HS-5 (cell line): ENCODE measurements at regions not wholly inside any gene's neighbourhood (a gene's known extent, or its start where the extent isn't known, plus 50 kb on each side); places are given as distances from the start of the nearest gene placed in this dataset.
"Not testable (repeated sequence)": the region's sequence is repeated elsewhere in the genome, so short reads cannot be mapped to it uniquely, and the experiment has no call there.

Experiments used
- DNase-seq: peaks from one replicate; pipeline ENCODE4 v3.0.0-alpha.2; 2012; ENCODE audit warnings: low read depth

- no peak for DNase-seq
Measured at GRCh38 chrX:40853004-40853815, 117.9 kb upstream of the MED14 start.

GRCh38 chrX:40853816-40854123, 118.4 kb upstream of the MED14 start:
- DNase-seq, result no peak

DNA sequence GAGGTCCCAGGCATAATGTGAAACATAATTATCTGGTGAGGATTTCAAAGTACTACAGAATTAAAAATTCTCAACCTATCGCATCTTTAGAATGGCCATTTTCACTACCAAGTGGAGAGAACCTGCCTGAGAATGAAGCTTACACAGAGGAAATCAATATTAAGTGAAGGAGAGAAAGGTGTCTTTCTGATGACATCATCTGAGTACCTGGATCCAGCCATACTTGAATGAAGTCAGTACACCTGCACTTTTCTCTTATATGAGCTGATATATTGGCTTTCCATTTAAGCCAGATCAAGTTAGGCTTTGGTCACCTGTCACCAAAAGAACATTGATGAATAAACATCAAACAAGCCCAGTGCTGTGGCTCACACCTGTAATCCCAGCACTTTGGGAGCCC, 118.9 kb upstream of the MED14 start:
- no peak for DNase-seq

GRCh38 chrX:40855411-40855810, 120.1 kb upstream of the MED14 start:
- DNase-seq, result no peak

DNA sequence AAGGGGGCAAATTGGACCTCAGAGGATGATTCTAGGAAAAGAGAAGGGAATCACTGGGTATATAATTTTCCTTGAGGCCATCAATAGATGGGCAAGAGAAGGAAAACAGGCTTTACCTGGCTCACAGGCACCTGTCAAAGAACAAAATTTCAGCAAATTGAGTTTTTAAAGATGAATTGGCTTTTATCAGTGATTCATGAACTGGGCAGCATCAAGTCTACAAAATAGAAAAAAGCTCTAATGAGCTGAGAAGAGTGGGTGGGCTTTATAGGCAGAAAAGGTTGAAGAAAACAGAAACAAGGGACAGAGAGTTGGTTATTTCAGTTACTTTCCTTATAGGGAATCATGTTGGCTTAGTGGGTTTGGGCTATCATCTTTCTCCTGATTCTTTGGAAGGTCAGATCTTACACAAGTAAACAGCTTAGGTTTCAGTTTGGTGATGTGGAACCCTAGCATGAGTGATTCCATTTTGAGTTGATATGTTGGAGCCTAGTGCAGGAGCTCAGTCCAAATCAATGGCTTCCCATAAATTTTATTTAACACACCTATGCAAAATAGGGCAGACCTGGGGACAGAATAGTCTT, 120.7 kb upstream of the MED14 start:
- no peak for DNase-seq

- not testable (repeated sequence) for DNase-seq
Measured at GRCh38 chrX:40861952-40862554, 126.7 kb upstream of the MED14 start.

DNA sequence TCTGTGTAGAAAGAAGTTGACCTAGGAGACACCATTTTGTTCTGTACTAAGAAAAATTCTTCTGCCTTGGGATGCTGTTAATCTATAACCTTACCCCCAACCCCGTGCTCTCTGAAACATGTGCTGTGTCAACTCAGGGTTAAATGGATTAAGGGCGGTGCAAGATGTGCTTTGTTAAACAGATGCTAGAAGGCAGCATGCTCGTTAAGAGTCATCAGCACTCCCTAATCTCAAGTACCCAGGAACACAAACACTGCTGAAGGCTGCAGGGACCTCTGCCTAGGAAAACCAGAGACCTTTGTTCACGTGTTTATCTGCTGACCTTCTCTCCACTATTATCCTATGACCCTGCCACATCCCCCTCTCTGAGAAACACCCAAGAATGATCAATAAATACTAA, 127.9 kb upstream of the MED14 start:
- DNase-seq, result not testable (repeated sequence)

GRCh38 chrX:40863671-40864070, 128.3 kb upstream of the MED14 start:
- no peak for DNase-seq

- no peak for DNase-seq
Measured at GRCh38 chrX:40864972-40865371, 129.6 kb upstream of the MED14 start.

- DNase-seq, result no peak
Measured at GRCh38 chrX:40866893-40867292, 131.6 kb upstream of the MED14 start.

DNA sequence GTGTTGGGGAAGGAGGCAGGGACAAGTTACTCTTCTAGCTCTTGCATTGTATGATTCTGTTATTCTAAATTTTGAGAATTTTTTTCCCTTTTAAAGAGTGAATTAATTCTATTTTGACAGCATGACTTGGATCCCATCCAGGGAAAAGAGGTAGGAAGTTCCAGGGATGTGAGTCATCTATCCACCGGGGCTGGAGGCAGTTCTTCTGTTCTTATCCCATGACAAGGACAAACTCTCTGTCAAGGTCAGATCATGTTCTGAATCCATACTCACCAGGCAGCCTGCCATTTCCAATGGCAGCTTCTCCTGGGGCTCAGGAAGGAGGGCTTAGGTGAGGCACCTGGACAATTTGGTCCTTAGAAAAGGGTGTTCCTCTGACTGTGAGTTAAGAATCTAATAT, 132.0 kb upstream of the MED14 start:
- DNase-seq, result no peak

- DNase-seq, result no peak
Measured at GRCh38 chrX:40868868-40869267, 133.5 kb upstream of the MED14 start.

DNA sequence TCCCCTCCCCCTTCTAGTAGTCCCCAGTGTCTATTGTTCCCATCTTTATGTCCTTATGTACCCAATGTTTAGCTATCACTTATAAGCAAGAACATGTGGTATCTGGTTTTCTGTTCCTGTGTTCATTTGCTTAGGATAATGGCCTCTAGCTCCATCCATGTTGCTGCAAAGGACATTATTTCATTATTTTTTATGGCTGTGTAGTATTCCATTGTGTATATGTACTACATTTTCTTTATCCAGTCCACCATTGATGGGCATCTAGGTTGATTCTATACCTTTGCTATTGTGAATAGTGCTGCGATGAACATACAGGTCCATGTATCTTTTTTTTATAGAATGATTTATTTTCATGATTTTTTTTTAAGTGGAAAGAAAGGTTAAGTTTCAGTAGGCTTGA, 135.6 kb upstream of the MED14 start:
- DNase-seq, result not testable (repeated sequence)

GRCh38 chrX:40871385-40872082, 136.2 kb upstream of the MED14 start:
- no peak for DNase-seq

GRCh38 chrX:40872351-40872750, 137.0 kb upstream of the MED14 start:
- no peak for DNase-seq

- DNase-seq, result no peak
Measured at GRCh38 chrX:40875476-40875875, 140.1 kb upstream of the MED14 start.

DNA sequence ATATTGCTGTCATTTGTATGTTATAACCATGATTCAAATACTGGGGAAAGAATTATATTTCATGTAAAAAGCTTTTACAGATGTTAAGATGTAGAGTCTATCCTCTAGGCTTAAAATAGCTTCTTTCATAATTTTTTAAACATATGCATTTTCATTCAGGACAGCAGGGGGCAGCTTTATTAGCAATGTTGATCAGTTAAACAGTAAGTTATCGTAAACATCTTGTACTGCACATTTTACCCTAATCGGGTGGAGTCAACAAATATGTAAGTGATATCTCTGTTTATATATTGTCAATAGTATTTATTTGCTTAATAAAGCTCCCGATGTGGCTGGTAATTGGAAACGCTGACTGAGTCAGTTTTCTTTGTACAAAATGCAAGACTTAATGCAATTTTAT, 142.5 kb upstream of the MED14 start:
- no peak for DNase-seq

- DNase-seq, result no peak
Measured at GRCh38 chrX:40878766-40879165, 143.4 kb upstream of the MED14 start.

DNA sequence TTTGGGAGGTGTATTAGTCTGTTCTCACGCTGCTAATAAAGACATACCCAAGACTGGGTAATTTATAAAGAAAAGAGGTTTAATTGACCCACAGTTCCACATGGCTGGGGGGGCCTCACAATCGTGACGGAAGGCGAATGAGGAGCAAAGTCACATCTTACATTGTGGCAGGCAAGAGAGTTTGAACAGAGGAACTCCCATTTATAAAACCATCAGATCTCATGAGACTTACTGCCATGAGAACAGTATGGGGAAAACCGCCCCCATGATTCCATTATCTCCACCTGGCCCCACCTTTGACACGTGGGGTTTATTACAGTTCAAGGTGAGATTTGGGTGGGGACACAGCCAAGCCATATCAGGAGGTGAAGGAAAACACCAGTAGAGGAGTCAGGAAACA, 143.8 kb upstream of the MED14 start:
- not testable (repeated sequence) for DNase-seq

DNA sequence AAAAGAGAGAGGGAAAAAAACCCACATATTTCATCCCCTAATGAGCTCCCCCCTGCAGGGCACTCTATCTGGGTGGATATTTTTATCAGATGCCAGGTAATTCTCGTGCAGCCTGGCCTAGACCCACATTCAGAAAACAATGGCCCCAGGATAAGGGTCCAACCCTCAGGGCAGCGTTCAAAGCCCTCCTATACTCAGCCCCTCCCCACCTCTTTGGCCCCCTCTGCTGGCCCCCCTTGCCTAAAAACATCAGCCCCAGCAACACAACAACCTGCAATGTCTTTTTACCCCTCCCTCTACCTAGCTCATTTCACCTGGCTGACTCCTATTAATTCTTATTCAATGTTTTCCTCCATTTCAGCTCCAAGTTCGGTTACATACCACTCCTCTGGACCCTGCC, 145.4 kb upstream of the MED14 start:
- DNase-seq, result no peak

DNA sequence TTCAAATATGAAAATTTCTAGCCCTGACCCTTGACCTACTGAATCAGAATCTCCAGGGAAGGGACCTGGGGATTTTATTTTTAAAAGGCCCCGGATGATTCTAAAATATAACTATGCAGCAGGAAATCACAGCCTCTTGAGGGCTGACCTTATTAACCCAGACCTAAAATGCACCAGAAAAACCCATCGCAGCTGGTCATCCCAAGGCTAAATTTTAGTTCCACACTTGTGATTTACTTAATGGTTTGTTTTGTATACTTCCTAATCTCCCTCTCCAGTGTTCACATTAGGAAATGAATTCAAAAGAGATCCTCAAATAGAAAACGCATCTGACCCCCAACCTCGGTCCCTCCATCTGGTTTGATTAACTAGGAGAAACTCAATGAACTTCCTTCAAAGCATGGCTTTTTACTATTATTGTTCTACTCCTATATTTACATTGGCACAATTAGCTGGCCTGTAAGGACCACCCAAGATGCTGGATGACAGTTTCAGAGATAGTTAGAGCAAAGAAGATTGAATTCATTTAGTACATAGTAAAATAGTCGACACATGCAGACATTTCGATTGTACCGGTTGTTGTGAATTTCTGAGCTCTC, 147.8 kb upstream of the MED14 start:
- no peak for DNase-seq

- no peak for DNase-seq
Measured at GRCh38 chrX:40885989-40886388, 150.6 kb upstream of the MED14 start.

- DNase-seq, result no peak
Measured at GRCh38 chrX:40887476-40887875, 152.1 kb upstream of the MED14 start.
